Fibroblast of lung (primary cell): ENCODE measurements at regions not wholly inside any gene's neighbourhood (a gene's known extent, or its start where the extent isn't known, plus 50 kb on each side); places are given as distances from the start of the nearest gene placed in this dataset.

Source experiments
- DNase-seq, 2 donors: peaks; one replicate each; pipeline versions ENCODE4 v3.0.0 to v3.0.0-alpha.2; 2010; ENCODE audit warnings: low read depth in 2 of 2
- H2AFZ ChIP-seq: 2 replicates; pipeline ENCODE4 v1.5.1; 2012; ENCODE audit warnings: low read length, control low read depth, inconsistent platforms
- H3K27ac ChIP-seq: 2 replicates; pipeline ENCODE4 v1.5.1; 2011; ENCODE audit warnings: low read length, control low read depth; ENCODE audit not compliant: insufficient read depth
- H3K27me3 ChIP-seq: 2 replicates; pipeline ENCODE4 v1.5.1; 2011; ENCODE audit warnings: mild to moderate bottlenecking, low read length; ENCODE audit not compliant: control insufficient read depth, insufficient read depth
- H3K36me3 ChIP-seq: 2 replicates; pipeline ENCODE4 v1.5.1; 2011; ENCODE audit warnings: low read length; ENCODE audit not compliant: control insufficient read depth, insufficient read depth
- H3K4me1 ChIP-seq: 2 replicates; pipeline ENCODE4 v1.5.1; 2011; ENCODE audit warnings: low read length; ENCODE audit not compliant: control insufficient read depth, insufficient read depth; ENCODE audit errors: extremely low read depth
- H3K4me2 ChIP-seq: 2 replicates; pipeline ENCODE4 v1.5.1; 2011; ENCODE audit warnings: low read length, control low read depth; ENCODE audit not compliant: insufficient read depth; ENCODE audit errors: extremely low read depth
- H3K4me3 ChIP-seq, 4 experiments: fragments of 200-600 bp in 1 of 4; sonication (generic) in 1 of 4; replicated peaks in 1 of 4; 2 replicates each; pipeline ENCODE4 v1.5.1; 2011 to 2016; ENCODE audit warnings: low read length in 4 of 4, low read depth in 3 of 4, mild to moderate bottlenecking in 3 of 4, control low read depth in 2 of 4, inconsistent platforms in 1 of 4, mixed read lengths in 1 of 4; ENCODE audit not compliant: insufficient read depth in 1 of 4; ENCODE audit errors: control extremely low read depth in 1 of 4
- H3K79me2 ChIP-seq: 2 replicates; pipeline ENCODE4 v1.5.1; 2012; ENCODE audit warnings: mild to moderate bottlenecking, low read length, inconsistent platforms; ENCODE audit not compliant: control insufficient read depth, insufficient read depth
- H3K9ac ChIP-seq: 2 replicates; pipeline ENCODE4 v1.5.1; 2011; ENCODE audit warnings: mild to moderate bottlenecking, low read length, control low read depth; ENCODE audit not compliant: insufficient read depth
- H3K9me3 ChIP-seq: 2 replicates; pipeline ENCODE4 v1.5.1; 2012; ENCODE audit warnings: low read depth, low read length; ENCODE audit not compliant: control insufficient read depth, insufficient read depth
- H4K20me1 ChIP-seq: 2 replicates; pipeline ENCODE4 v1.5.1; 2011; ENCODE audit warnings: low read length; ENCODE audit not compliant: control insufficient read depth, insufficient read depth; ENCODE audit errors: extremely low read depth
- CTCF ChIP-seq, 2 donors: IDR thresholded peaks in 1 of 2; conservative IDR thresholded peaks in 1 of 2; 1 replicate in 1 of 2; 2 replicates in 1 of 2; pipeline ENCODE4 v1.5.1; 2011 to 2012; ENCODE audit warnings: low read length in 2 of 2, control low read depth in 1 of 2, inconsistent platforms in 1 of 2, low read depth in 1 of 2, mild to moderate bottlenecking in 1 of 2
- EZH2 ChIP-seq: IDR thresholded peaks from 2 replicates; pipeline ENCODE4 v1.5.1; 2012; ENCODE audit warnings: low read length, control low read depth, mild to moderate bottlenecking; ENCODE audit errors: missing control alignments

GRCh38 chr7:149638566-149639320 lies 134.6 kb downstream of the ZNF467 start:
- H3K4me3 ChIP-seq = no peak overlapping the region
- no peaks in the 10 kb centered on the region for H3K27me3 ChIP-seq
- H3K9ac ChIP-seq = no peak overlapping the region
- no peak for DNase-seq
- no peaks in the 10 kb centered on the region for H3K79me2 ChIP-seq
- no peak for TF ChIP-seq CTCF (conservative IDR thresholded peaks at IDR 0.05 in 1 of 2, IDR thresholded peaks at IDR 0.05 in 1 of 2; ENCODE audit: low read depth in 1 of 2, low read length in 2 of 2)
- no peak for TF ChIP-seq EZH2
- H3K9me3 ChIP-seq = no peaks in the 10 kb centered on the region
- H4K20me1 ChIP-seq = no peaks in the 10 kb centered on the region
- H3K36me3 ChIP-seq = no peaks in the 10 kb centered on the region
- H2AFZ ChIP-seq = no peak overlapping the region
- no peak overlapping the region for H3K27ac ChIP-seq
- no peak overlapping the region for H3K4me2 ChIP-seq
- H3K4me1 ChIP-seq = no peaks in the 10 kb centered on the region

DNA sequence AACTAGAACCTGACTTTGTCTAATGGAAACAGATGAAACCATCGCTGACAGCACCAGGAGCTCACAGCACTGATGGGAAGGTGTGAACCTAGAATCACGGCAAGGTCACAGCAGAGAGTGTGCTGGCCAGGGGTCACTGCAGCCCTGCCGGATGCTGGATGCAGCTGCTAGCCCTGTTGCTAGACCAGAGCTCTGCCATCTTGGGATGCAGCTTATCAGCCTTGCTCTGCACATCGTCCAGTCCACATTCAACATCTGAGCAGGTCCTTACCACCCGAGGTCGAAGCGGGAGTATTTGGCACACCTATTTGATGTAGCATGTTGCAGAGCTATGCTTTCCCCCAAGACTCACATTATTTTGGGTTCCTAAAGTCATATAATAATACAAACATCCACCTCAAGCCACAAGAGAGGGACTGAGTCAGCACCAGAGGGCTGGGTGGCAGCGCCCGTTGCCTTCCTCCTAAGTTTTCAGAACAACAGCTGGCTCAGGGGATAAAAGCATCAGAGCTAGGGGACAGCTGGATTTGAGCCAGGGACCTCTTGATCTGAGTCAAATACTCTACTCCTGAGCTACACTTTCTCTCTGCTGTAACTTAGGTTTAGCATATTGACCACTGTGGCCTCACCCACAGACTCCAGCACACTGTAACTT lies 135.3 kb downstream of the ZNF467 start:
- Histone ChIP-seq H3K4me1 (no peaks in the 10 kb centered on the region), H3K4me2 (no peak overlapping the region), H3K9ac (no peak overlapping the region), H2AFZ (no peak overlapping the region), H4K20me1 (no peaks in the 10 kb centered on the region), H3K36me3 (no peaks in the 10 kb centered on the region), H3K27ac (no peak overlapping the region), H3K27me3 (no peaks in the 10 kb centered on the region), H3K9me3 (no peaks in the 10 kb centered on the region), H3K4me3 (no peak overlapping the region), H3K79me2 (no peaks in the 10 kb centered on the region)
- DNase-seq = no peak
- no peak for TF ChIP-seq CTCF (conservative IDR thresholded peaks at IDR 0.05 in 1 of 2, IDR thresholded peaks at IDR 0.05 in 1 of 2; ENCODE audit: low read depth in 1 of 2, low read length in 2 of 2)
- TF ChIP-seq EZH2 = no peak

GRCh38 chr7:149635561-149636329 lies 137.6 kb downstream of the ZNF467 start:
- no peak for TF ChIP-seq EZH2
- TF ChIP-seq CTCF (conservative IDR thresholded peaks at IDR 0.05 in 1 of 2, IDR thresholded peaks at IDR 0.05 in 1 of 2; ENCODE audit: low read depth in 1 of 2, low read length in 2 of 2) = no peak
- peaks cover 12% of the 10 kb centered on the region for H3K27me3 ChIP-seq
- no peak for DNase-seq

More at GRCh38 chr7:149635561-149636329, 137.6 kb downstream of the ZNF467 start:
- Histone ChIP-seq H4K20me1 (no peaks in the 10 kb centered on the region), H2AFZ (no peak overlapping the region), H3K4me1 (no peaks in the 10 kb centered on the region), H3K9ac (no peak overlapping the region), H3K79me2 (no peaks in the 10 kb centered on the region), H3K36me3 (no peaks in the 10 kb centered on the region), H3K9me3 (no peaks in the 10 kb centered on the region), H3K4me2 (no peak overlapping the region), H3K4me3 (no peak overlapping the region), H3K27ac (no peak overlapping the region)
